Caki2 (cell line): ENCODE measurements at regions not wholly inside any gene's neighbourhood (a gene's known extent, or its start where the extent isn't known, plus 50 kb on each side); places are given as distances from the start of the nearest gene placed in this dataset.
"Not testable (repeated sequence)": the region's sequence is repeated elsewhere in the genome, so short reads cannot be mapped to it uniquely, and the experiment has no call there.

Source experiments
- DNase-seq: peaks from one replicate; pipeline ENCODE4 v3.0.0-alpha.2; 2015; ENCODE audit warnings: low read depth
- in situ Hi-C: cut with HindIII; loops from 2 replicates; pipeline ENCODE4 v1.10.0; 2016; ENCODE audit warnings: low sequenced_read_pairs, low pct_unique_long_range_greater_than_20kb, mixed read lengths

DNA sequence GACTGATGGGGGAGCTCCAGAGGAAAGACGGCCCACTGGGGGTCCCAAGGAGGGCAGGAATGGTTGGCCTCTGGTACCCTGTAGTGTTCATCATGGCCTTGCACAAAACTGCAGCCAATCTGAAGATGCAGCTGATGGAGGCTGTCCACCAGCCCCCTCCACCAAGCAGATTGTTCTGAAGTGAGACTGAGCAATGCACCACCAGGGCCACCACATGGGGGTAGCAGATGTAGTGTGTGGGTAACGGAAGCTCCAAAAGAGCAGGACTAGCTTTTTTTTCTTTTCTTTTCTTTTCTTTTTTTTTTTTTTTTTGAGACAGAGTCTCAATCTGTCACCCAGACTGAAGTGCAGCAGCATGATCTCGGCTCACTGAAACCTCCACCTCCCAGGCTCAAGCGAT lies 181.0 kb upstream of the MYLIP start:
- DNase-seq, result no peak
- in situ Hi-C loops, result no loop called here

GRCh38 chr6:15947436-15947835 lies 181.4 kb upstream of the MYLIP start:
- in situ Hi-C loops, result no loop called here
- no peak for DNase-seq

DNA sequence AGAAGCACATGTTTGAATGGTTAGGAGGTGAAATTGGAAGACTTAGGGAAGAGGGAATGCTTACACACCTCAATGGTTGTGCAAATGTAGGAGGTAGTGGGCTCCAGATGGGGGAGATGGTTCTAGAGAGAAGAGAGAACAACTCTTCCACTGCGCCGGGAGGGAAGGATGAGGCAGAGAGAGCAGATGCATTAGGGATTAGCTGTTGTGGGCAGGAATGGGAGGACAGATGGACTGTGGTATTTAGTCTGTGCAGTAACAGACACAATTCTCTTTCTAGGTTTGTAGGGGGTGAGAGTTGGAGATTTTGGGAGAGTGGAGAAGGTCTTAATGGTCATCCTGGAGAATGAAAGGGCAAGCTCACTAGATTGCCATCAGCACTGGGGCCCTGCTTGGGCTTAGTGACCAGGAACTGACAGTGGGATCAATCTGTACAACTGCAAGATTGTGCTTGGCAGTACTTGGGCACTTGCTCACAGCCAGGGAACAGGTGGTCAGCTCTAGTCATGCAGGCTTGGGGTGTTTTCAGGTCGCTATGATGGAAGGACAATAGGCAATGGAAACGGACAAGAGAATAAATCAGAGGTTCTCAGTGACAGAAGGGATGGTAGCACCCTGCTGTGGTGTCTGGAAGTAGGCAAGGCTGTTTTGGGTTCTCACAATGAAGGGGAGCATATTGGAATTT lies 182.0 kb upstream of the MYLIP start:
- DNase-seq, result no peak
- in situ Hi-C loops, result no loop called here

DNA sequence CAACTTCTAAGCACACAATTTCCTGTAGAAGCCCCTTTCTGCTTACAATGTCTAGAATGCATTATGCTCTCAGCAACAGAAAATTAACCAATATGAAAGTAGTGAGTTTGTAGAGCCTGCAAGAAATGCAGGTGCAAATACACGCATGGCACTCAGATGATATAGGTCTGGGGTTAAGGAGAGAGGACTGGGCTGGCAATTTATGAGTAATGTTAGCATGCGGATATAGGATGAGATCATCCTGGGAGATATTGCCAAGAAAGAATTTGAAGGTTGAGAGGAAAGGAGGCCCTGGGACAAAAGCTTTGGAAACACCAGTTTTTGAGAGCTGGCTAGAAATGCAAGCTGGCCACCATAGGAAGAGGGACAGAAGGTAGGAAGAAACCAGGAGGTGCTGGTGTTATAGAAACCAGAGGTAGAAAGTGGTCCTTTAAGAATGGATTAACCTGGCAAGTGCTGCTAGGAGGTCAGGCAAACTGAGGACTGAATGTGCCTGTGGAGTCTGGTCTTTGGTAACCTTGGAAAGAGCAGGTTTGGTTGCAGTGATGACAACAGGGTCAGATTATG lies 183.2 kb upstream of the MYLIP start:
- in situ Hi-C loops, result no loop called here
- DNase-seq, result no peak

- DNase-seq, result no peak
- in situ Hi-C loops, result no loop called here
Measured at GRCh38 chr6:15943423-15943822, 185.5 kb upstream of the MYLIP start.

DNA sequence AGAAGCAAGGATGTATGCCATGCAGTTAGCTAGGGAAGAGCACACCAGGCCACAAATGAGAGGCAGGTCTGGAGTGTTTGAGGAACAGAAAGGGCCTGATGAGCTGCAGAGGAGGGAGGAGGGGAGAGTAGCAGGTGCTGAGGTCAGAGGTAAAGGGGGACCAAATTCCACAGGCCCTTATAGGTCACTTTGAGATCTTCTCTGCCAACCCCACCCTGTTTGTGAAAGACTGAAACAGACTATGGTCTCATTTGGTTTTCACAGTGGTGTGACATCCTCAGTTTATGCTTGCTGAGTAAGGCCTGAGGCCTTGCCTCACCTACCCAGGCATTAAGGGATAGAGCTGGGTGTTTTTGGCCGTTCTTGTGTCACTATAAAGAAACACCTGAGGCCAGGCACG lies 187.7 kb upstream of the MYLIP start:
- DNase-seq, result no peak
- in situ Hi-C loops, result no loop called here

DNA sequence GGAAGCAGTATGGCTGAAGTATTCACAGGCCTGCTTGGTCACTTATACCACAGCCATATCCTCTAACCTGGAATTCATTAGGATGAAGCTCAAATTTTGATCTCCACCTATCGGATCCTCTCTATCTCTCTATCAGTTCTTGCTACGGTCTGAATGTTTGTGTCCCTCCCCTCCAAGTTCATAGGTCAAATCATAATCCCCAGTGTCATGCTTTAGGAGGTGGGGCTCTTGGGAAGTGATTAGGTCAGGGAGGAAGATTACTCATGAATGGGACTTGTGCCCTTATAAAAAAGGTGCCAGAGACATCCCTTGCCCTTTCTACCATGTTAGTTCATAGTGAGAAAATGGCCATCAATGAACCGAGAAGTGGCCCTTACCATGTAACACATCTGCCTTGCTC lies 190.8 kb upstream of the MYLIP start:
- DNase-seq, result no peak
- in situ Hi-C loops, result no loop called here

GRCh38 chr6:15937602-15938001 lies 191.3 kb upstream of the MYLIP start:
- in situ Hi-C loops, result no loop called here
- DNase-seq, result no peak

- in situ Hi-C loops, result no loop called here
- DNase-seq, result no peak
Measured at GRCh38 chr6:15936503-15936902, 192.4 kb upstream of the MYLIP start.

DNA sequence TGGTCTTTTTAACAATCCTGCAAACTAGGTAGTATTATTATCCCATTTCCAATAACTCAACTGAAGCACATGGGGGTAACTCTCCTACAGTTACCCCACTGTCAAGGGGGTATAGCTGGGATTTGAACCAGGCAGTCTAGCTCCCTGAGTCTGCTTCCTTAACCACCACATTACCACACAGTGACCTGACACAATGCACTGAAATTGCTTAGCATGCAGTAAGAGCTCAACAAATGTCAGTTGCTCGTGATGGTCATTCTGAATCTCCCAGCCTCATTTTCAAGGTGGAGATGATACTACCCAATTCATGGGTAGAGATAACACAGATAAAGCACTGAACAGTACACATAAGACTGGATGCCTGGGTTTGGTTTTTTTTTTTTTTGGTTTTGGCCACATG lies 193.2 kb upstream of the MYLIP start:
- DNase-seq, result no peak

DNA sequence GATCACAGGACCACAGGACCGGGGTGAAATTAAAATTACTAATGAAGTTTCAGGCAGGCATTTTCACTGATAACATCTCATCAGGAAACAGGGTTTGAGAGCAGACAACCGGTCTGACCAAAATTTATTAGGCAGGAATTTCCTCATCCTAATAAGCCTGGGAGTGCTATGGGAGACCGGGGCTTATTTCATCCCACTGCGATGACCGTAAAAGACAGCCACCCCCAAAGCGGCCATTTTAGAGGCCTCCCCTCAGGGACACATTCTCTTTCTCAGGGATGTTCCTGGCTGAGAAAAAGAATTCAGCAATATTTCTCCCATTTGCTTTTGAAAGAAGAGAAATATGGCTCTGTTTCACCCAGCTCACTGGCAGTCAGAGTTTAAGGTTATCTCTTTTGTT lies 197.2 kb upstream of the MYLIP start:
- in situ Hi-C loops, DNase-seq: not testable (repeated sequence)

More for the DNA sequence above, 193.2 kb upstream of the MYLIP start:
- in situ Hi-C loops, result no loop called here

GRCh38 chr6:15930207-15930606 lies 198.7 kb upstream of the MYLIP start:
- no peak for DNase-seq

GRCh38 chr6:15929685-15930084 lies 199.2 kb upstream of the MYLIP start:
- in situ Hi-C loops, result no loop called here
- no peak for DNase-seq

More at GRCh38 chr6:15930207-15930606, 198.7 kb upstream of the MYLIP start:
- in situ Hi-C loops, result no loop called here

- DNase-seq, result no peak
- in situ Hi-C loops, result no loop called here
Measured at GRCh38 chr6:15927531-15928225, 201.2 kb upstream of the MYLIP start.

GRCh38 chr6:15926256-15926655 lies 202.6 kb upstream of the MYLIP start:
- in situ Hi-C loops, result no loop called here
- no peak for DNase-seq

DNA sequence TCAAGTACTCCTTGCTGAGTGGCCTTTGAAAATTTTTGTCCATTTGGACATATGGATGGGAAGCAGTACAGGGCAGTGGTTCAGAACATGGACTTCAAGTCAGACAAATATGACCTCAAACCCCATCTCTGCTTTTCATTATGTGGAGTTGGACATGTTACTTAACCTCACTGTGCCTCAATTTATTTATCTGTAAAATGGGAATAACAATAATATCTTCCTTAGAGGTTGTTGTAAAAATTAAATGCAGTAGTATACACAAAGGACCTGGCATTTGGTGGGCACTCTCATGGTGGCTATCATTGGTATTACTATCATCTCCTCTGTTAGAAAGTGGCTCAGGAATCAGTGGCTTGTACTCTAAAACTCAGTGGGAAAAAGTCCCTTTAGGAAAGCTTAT lies 204.0 kb upstream of the MYLIP start:
- in situ Hi-C loops, result no loop called here
- DNase-seq, result no peak

- in situ Hi-C loops, result no loop called here
- DNase-seq, result no peak
Measured at GRCh38 chr6:15922510-15923250, 206.2 kb upstream of the MYLIP start.

DNA sequence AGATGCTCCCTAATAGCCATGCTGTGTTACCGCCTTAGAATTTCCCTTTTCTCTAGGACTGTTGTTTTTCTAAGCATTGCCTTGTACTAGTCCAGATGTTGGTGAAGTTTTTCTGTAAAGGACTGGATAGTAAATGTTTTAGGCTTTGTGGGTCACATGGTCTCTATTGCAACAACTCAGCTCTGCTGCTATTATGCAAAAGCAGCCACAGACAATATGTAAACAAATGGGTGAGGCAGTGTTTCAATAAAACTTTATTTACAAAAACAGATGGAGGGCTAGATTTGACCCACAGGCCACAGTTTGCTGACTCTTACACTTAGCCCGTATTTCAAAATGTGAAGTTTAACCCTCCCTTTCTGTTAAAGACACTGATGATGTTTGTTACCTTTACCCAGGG lies 207.6 kb upstream of the MYLIP start:
- no peak for DNase-seq
- in situ Hi-C loops, result no loop called here

- DNase-seq, result no peak
- in situ Hi-C loops, result no loop called here
Measured at GRCh38 chr6:15916581-15916980, 212.3 kb upstream of the MYLIP start.
